HG03432 (cell line): ENCODE measurements at regions not wholly inside any gene's neighbourhood (a gene's known extent, or its start where the extent isn't known, plus 50 kb on each side); places are given as distances from the start of the nearest gene placed in this dataset.

Source experiments
- ATAC-seq: cut with Tn5 transposase; IDR thresholded peaks from one replicate; pipeline ENCODE4 v1.9.1; 2021; ENCODE audit warnings: mild to moderate bottlenecking, moderate library complexity; ENCODE audit not compliant: unreplicated experiment

DNA sequence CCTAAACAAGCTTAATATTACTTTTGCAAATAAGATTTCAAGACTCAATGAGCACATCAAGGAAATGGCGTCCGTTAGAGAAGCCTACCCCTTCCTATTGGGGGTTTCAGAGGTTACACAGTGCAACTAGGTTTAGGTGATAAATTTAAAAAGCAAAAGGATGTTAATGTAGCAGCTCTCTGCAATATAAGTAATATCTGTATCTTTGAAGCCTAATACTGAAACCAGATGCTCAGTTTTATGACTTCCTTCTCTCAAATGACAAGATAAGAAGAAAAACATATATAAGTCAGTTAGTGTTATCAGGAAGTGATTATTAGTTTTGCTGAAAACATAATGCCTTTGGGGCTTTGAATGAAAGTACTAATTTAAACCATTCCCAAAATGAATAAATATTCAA lies 54.3 kb upstream of the MED13 start:
- peak; percentile 74 for ATAC-seq
